H1 (cell line): ENCODE measurements at regions not wholly inside any gene's neighbourhood (a gene's known extent, or its start where the extent isn't known, plus 50 kb on each side); places are given as distances from the start of the nearest gene placed in this dataset.

Source experiments
- CTCF ChIA-PET: fragments of 300-600 bp; sonication (Branson Sonifier 250); formaldehyde crosslinking; loops from one replicate; lab custom pipeline; 2021; ENCODE audit not compliant: partially characterized antibody; lab: Charles Lee
- POLR2A ChIA-PET: fragments of 300-600 bp; sonication (Branson Sonifier 250); formaldehyde crosslinking; loops from one replicate; lab custom pipeline; 2021; ENCODE audit warnings: inconsistent platforms; ENCODE audit not compliant: partially characterized antibody; lab: Charles Lee
- DNase-seq, 2 experiments: peaks; one replicate each; pipeline versions ENCODE4 v3.0.0 to v3.0.0-alpha.2; 2010 to 2022; ENCODE audit warnings: low spot score in 2 of 2, low read depth in 1 of 2, mixed read lengths in 1 of 2
- FAIRE-seq: peaks from 2 replicates; lab custom pipeline; 2011; peaks lifted over from hg19 to GRCh38; lab: Jason Lieb, UNC
- H2AFZ ChIP-seq: 2 replicates; pipeline ENCODE4 v1.8.1; 2012; ENCODE audit warnings: low read length, inconsistent platforms
- H2AK5ac ChIP-seq: 2 replicates; pipeline ENCODE4 v1.6.1; 2013; ENCODE audit warnings: low read depth, low read length
- H2BK120ac ChIP-seq: replicated peaks from 2 replicates; pipeline ENCODE3; 2013; ENCODE audit warnings: low read depth, low read length, inconsistent platforms
- H2BK12ac ChIP-seq: 2 replicates; pipeline ENCODE4 v1.6.1; 2013; ENCODE audit warnings: low read depth, low read length
- H2BK15ac ChIP-seq: 2 replicates; pipeline ENCODE4 v1.6.1; 2013; ENCODE audit warnings: low read length
- H2BK20ac ChIP-seq: 2 replicates; pipeline ENCODE4 v1.6.1; 2013; ENCODE audit warnings: low read length
- H2BK5ac ChIP-seq: 2 replicates; pipeline ENCODE4 v1.6.1; 2013; ENCODE audit warnings: low read depth, low read length
- H3K14ac ChIP-seq: 2 replicates; pipeline ENCODE4 v1.6.1; 2013; ENCODE audit warnings: inconsistent platforms; ENCODE audit not compliant: insufficient read length
- H3K18ac ChIP-seq: 2 replicates; pipeline ENCODE4 v1.6.1; 2013; ENCODE audit warnings: low read length; ENCODE audit errors: extremely low read depth
- H3K23ac ChIP-seq: 2 replicates; pipeline ENCODE4 v1.6.1; 2013; ENCODE audit warnings: inconsistent platforms; ENCODE audit not compliant: insufficient read length
- H3K23me2 ChIP-seq: 2 replicates; pipeline ENCODE4 v1.6.1; 2013; ENCODE audit warnings: low read depth, low read length
- H3K27ac ChIP-seq: 2 replicates; pipeline ENCODE4 v1.6.1; 2011; ENCODE audit warnings: low read depth, low read length, inconsistent platforms
- H3K27me3 ChIP-seq, 4 experiments: replicated peaks in 1 of 4; 1 replicate in 1 of 4; 2 replicates in 3 of 4; pipeline versions ENCODE4 v1.6.1 to v1.8.1; 2011 to 2013; ENCODE audit warnings: low read length in 3 of 4, mild to moderate bottlenecking in 3 of 4, inconsistent platforms in 2 of 4, mixed read lengths in 2 of 4, moderate library complexity in 1 of 4; ENCODE audit not compliant: control insufficient read depth in 3 of 4, insufficient read depth in 3 of 4; ENCODE audit errors: extremely low read depth in 1 of 4
- H3K36me3 ChIP-seq, 4 experiments: 2 replicates each; pipeline versions ENCODE4 v1.6.1 to v1.8.1; 2011 to 2013; ENCODE audit warnings: mild to moderate bottlenecking in 4 of 4, low read length in 3 of 4, moderate library complexity in 2 of 4, control low read depth in 1 of 4, inconsistent platforms in 1 of 4; ENCODE audit not compliant: insufficient read depth in 4 of 4, control insufficient read depth in 2 of 4
- H3K4ac ChIP-seq: replicated peaks from 2 replicates; pipeline ENCODE3; 2013; ENCODE audit warnings: low read length, low read depth, mixed read lengths, inconsistent platforms; ENCODE audit not compliant: insufficient read length
- H3K4me1 ChIP-seq, 4 experiments: replicated peaks in 1 of 4; 1 replicate in 1 of 4; 2 replicates in 3 of 4; pipeline versions ENCODE4 v1.6.1 to v1.8.1; 2011 to 2013; ENCODE audit warnings: low read length in 3 of 4, inconsistent platforms in 2 of 4, mixed read lengths in 1 of 4; ENCODE audit not compliant: insufficient read depth in 4 of 4, control insufficient read depth in 3 of 4
- H3K4me2 ChIP-seq, 2 experiments: 2 replicates each; pipeline versions ENCODE4 v1.6.1 to v1.8.1; 2011 to 2013; ENCODE audit warnings: low read depth in 2 of 2, low read length in 2 of 2, control low read depth in 1 of 2, inconsistent platforms in 1 of 2, mild to moderate bottlenecking in 1 of 2; ENCODE audit not compliant: insufficient read depth in 1 of 2
- H3K4me3 ChIP-seq, 4 experiments: fragments of 200-600, 300-600 bp in 1 of 4; sonication (generic), shearing (Covaris generic), sonication (Bioruptor Twin) in 1 of 4; 2 replicates each; pipeline versions ENCODE4 v1.5.1 to v1.8.1; 2011 to 2016; ENCODE audit warnings: low read length in 4 of 4, low read depth in 3 of 4, control low read depth in 2 of 4, inconsistent platforms in 2 of 4, mild to moderate bottlenecking in 2 of 4, mixed read lengths in 1 of 4, moderate library complexity in 1 of 4; ENCODE audit not compliant: insufficient read depth in 2 of 4; ENCODE audit errors: extremely low read depth in 1 of 4
- H3K56ac ChIP-seq: replicated peaks from 2 replicates; pipeline ENCODE3; 2013; ENCODE audit warnings: low read depth, mild to moderate bottlenecking, mixed read lengths, low read length, inconsistent platforms; ENCODE audit not compliant: insufficient read length
- H3K79me1 ChIP-seq: 2 replicates; pipeline ENCODE4 v1.6.1; 2013; ENCODE audit warnings: low read depth, low read length, control low read depth
- H3K79me2 ChIP-seq, 2 experiments: 2 replicates each; pipeline versions ENCODE4 v1.6.1 to v1.8.1; 2012 to 2013; ENCODE audit warnings: low read length in 2 of 2, mild to moderate bottlenecking in 2 of 2, inconsistent platforms in 1 of 2; ENCODE audit not compliant: insufficient read depth in 2 of 2, control insufficient read depth in 1 of 2
- H3K9ac ChIP-seq, 4 experiments: replicated peaks in 1 of 4; 1 replicate in 1 of 4; 2 replicates in 3 of 4; pipeline versions ENCODE4 v1.6.1 to v1.8.1; 2011 to 2013; ENCODE audit warnings: low read depth in 3 of 4, low read length in 3 of 4, control low read depth in 2 of 4, mild to moderate bottlenecking in 2 of 4, moderate library complexity in 2 of 4, inconsistent platforms in 1 of 4; ENCODE audit errors: extremely low read depth in 1 of 4
- H3K9me3 ChIP-seq, 2 experiments: 2 replicates each; pipeline versions ENCODE4 v1.6.1 to v1.8.1; 2012 to 2013; ENCODE audit warnings: mild to moderate bottlenecking in 2 of 2, moderate library complexity in 2 of 2, control low read depth in 1 of 2, inconsistent platforms in 1 of 2, low read depth in 1 of 2, low read length in 1 of 2, mixed read lengths in 1 of 2; ENCODE audit not compliant: insufficient read depth in 2 of 2
- H4K20me1 ChIP-seq, 2 experiments: replicated peaks in 1 of 2; 2 replicates each; pipeline versions ENCODE3 to v1.8.1; 2011 to 2013; ENCODE audit warnings: inconsistent platforms in 2 of 2, low read length in 2 of 2, mild to moderate bottlenecking in 1 of 2; ENCODE audit not compliant: insufficient read depth in 2 of 2, control insufficient read depth in 1 of 2
- H4K5ac ChIP-seq: 2 replicates; pipeline ENCODE4 v1.6.1; 2013; ENCODE audit warnings: low read length, low read depth, mixed read lengths, inconsistent platforms; ENCODE audit not compliant: insufficient read length
- H4K8ac ChIP-seq: 2 replicates; pipeline ENCODE4 v1.8.0; 2013; ENCODE audit warnings: mild to moderate bottlenecking, moderate library complexity, low read length, inconsistent platforms; ENCODE audit not compliant: insufficient read depth; ENCODE audit errors: extremely low read depth
- H4K91ac ChIP-seq: replicated peaks from 2 replicates; pipeline ENCODE3; 2013; ENCODE audit warnings: low read length, mixed read lengths, inconsistent platforms; ENCODE audit not compliant: insufficient read length
- MAFK ChIP-seq: IDR thresholded peaks from 2 replicates; pipeline ENCODE4 v1.6.1; 2012; ENCODE audit warnings: low read depth, mild to moderate bottlenecking, improper control_type of control experiment, low read length
- RXRA ChIP-seq: IDR thresholded peaks from 2 replicates; pipeline ENCODE4 v1.6.1; 2011; ENCODE audit warnings: low read depth, mild to moderate bottlenecking, low read length, moderate library complexity; ENCODE audit not compliant: insufficient read depth
- WGBS, 2 experiments: shearing (Covaris generic) in 1 of 2; methylation state at CpG; one replicate each; pipeline versions ENCODE4 v1.1.6 to v1.1.7; 2013 to 2015; ENCODE audit warnings: low lambda C conversion rate in 2 of 2, mixed read lengths in 2 of 2, inconsistent platforms in 1 of 2, low coverage in 1 of 2, missing lambda C conversion rate in 1 of 2; ENCODE audit not compliant: insufficient replicate concordance in 2 of 2, insufficient coverage in 1 of 2, insufficient read length in 1 of 2; ENCODE audit errors: extremely low coverage in 1 of 2, missing lambda C conversion rate in 1 of 2; 5-methylcytosine and 5-hydroxymethylcytosine counted together

DNA sequence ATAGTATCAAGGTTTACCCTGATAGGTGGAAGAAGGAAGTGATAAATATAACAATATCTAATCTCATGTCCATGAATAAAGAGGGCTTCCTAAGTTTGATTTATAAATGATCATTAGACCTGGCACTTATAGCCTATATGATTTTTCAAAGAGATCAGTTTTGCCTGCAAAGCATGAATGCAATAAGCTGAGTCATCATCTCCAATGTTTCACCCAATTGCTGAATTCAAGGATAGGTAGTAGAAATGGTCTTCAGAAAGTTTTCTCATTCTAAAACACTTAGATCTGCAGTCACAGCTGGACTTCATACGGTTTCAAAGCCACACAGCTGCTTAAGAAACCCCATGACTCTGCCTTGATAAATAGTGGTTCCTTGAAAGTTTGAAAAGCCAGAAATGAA, 1722.8 kb downstream of the MAT2B start:
- DNase-seq = no peak
- H4K91ac ChIP-seq = no peak overlapping the region
- H3K56ac ChIP-seq = no peak overlapping the region
- no peaks in the 10 kb centered on the region for H3K9me3 ChIP-seq
- H4K8ac ChIP-seq = no peak overlapping the region
- H2AK5ac ChIP-seq = no peak overlapping the region
- H3K18ac ChIP-seq = no peak overlapping the region
- no peak overlapping the region for H2AFZ ChIP-seq
- H4K5ac ChIP-seq = no peak overlapping the region
- no peak for FAIRE-seq
- H3K36me3 ChIP-seq = no peaks in the 10 kb centered on the region
- H3K4me1 ChIP-seq = peaks cover 0 to 18% (median 3%) of the 10 kb centered on the region in 4 experiments; a peak in 2 of 7 replicates
- no peak overlapping the region for H2BK5ac ChIP-seq
- H3K79me1 ChIP-seq = no peaks in the 10 kb centered on the region
- no peak overlapping the region for H2BK20ac ChIP-seq
- no peaks in the 10 kb centered on the region for H3K23me2 ChIP-seq
- POLR2A ChIA-PET = no interaction called here
- H3K9ac ChIP-seq = no peak overlapping the region
- no peak overlapping the region for H3K4ac ChIP-seq
- TF ChIP-seq MAFK (peak; percentile 47; the same call in 1 of the 2 replicates), RXRA (no peak)
- TF ChIP-seq, all 59 proteins: peak for 1
- H3K79me2 ChIP-seq = no peaks in the 10 kb centered on the region
- H2BK15ac ChIP-seq = no peak overlapping the region
- no peak overlapping the region for H2BK120ac ChIP-seq
- H3K23ac ChIP-seq = no peak overlapping the region
- H2BK12ac ChIP-seq = no peak overlapping the region
- CTCF ChIA-PET = interaction anchor here (0.6 to 1.5 kb wide), 8 partner anchors 8 to 1378 kb away, joined by 3 to 4 read pairs (median 3); no protein-coding TSS in a partner anchor
- H3K4me3 ChIP-seq = no peak overlapping the region
- 68% methylated on average over 1 of the region's 1 CpG; no CpG with 5 or more reads in 1 of the 2 experiments for WGBS, 2 experiments
- H4K20me1 ChIP-seq = no peaks in the 10 kb centered on the region
- no peak overlapping the region for H3K14ac ChIP-seq
- no peak overlapping the region for H3K4me2 ChIP-seq
- no peak overlapping the region for H3K27ac ChIP-seq
- no peaks in the 10 kb centered on the region for H3K27me3 ChIP-seq
